Gastrocnemius medialis (tissue), 4 donors: ENCODE measurements at regions not wholly inside any gene's neighbourhood (a gene's known extent, or its start where the extent isn't known, plus 50 kb on each side); places are given as distances from the start of the nearest gene placed in this dataset.

Experiments used
- CTCF ChIP-seq, 5 experiments: fragments of 450-650 bp in 3 of 5; fragments of 200-600 bp in 2 of 5; sonication (generic) in 2 of 5; IDR thresholded peaks in 4 of 5; conservative IDR thresholded peaks in 1 of 5; 1 replicate in 4 of 5; 2 replicates in 1 of 5; pipeline ENCODE4 v1.5.1; 2016 to 2019; ENCODE audit warnings: antibody characterized with exemption in 5 of 5, mild to moderate bottlenecking in 3 of 5, moderate library complexity in 3 of 5
- POLR2A ChIP-seq, 2 donors: fragments of 450-650 bp; IDR thresholded peaks; one replicate each; pipeline ENCODE4 v1.6.1; 2017; ENCODE audit warnings: antibody characterized with exemption in 2 of 2, mild to moderate bottlenecking in 2 of 2, moderate library complexity in 2 of 2

- TF ChIP-seq POLR2A (IDR thresholded peaks at IDR 0.05) (no peak), CTCF (IDR thresholded peaks at IDR 0.05 in 4 of 5, conservative IDR thresholded peaks at IDR 0.05 in 1 of 5) (no peak)
Observed at GRCh38 chr20:40446888-40447287, 242.1 kb downstream of the MAFB start.
